HG03520 (cell line): ENCODE measurements at regions not wholly inside any gene's neighbourhood (a gene's known extent, or its start where the extent isn't known, plus 50 kb on each side); places are given as distances from the start of the nearest gene placed in this dataset.
"Not testable (repeated sequence)": the region's sequence is repeated elsewhere in the genome, so short reads cannot be mapped to it uniquely, and the experiment has no call there.

Experiments used
- ATAC-seq: cut with Tn5 transposase; IDR thresholded peaks from one replicate; pipeline ENCODE4 v1.9.1; 2021; ENCODE audit warnings: mild to moderate bottlenecking, moderate library complexity; ENCODE audit not compliant: unreplicated experiment

GRCh38 chr13:83162493-83162892 lies 719.8 kb downstream of the SLITRK1 start:
- no peak for ATAC-seq

GRCh38 chr13:83153848-83154247 lies 728.4 kb downstream of the SLITRK1 start:
- ATAC-seq = no peak

GRCh38 chr13:83151308-83151660 lies 731.0 kb downstream of the SLITRK1 start:
- no peak for ATAC-seq

GRCh38 chr13:83150616-83151307 lies 731.5 kb downstream of the SLITRK1 start:
- ATAC-seq = no peak

- ATAC-seq = no peak
Measured at GRCh38 chr13:83136660-83137059, 745.6 kb downstream of the SLITRK1 start.

- ATAC-seq = no peak
Measured at GRCh38 chr13:83125791-83126190, 756.5 kb downstream of the SLITRK1 start.

GRCh38 chr13:83121896-83122295 lies 760.4 kb downstream of the SLITRK1 start:
- ATAC-seq = no peak

GRCh38 chr13:83117046-83117445 lies 765.2 kb downstream of the SLITRK1 start:
- no peak for ATAC-seq

GRCh38 chr13:83101574-83102247 lies 780.6 kb downstream of the SLITRK1 start:
- not testable (repeated sequence) for ATAC-seq

GRCh38 chr13:83100237-83100636 lies 782.0 kb downstream of the SLITRK1 start:
- ATAC-seq = no peak

GRCh38 chr13:83088858-83089257 lies 793.4 kb downstream of the SLITRK1 start:
- no peak for ATAC-seq

- no peak for ATAC-seq
Measured at GRCh38 chr13:83086948-83087347, 795.3 kb downstream of the SLITRK1 start.

GRCh38 chr13:83086088-83086487 lies 796.2 kb downstream of the SLITRK1 start:
- no peak for ATAC-seq

GRCh38 chr13:83085186-83085900 lies 796.9 kb downstream of the SLITRK1 start:
- ATAC-seq = no peak

- ATAC-seq = no peak
Measured at GRCh38 chr13:83077499-83077898, 804.8 kb downstream of the SLITRK1 start.

GRCh38 chr13:83073930-83074329 lies 808.3 kb downstream of the SLITRK1 start:
- ATAC-seq = not testable (repeated sequence)

GRCh38 chr13:83065108-83065507 lies 817.2 kb downstream of the SLITRK1 start:
- ATAC-seq = no peak

GRCh38 chr13:83057119-83057518 lies 825.2 kb downstream of the SLITRK1 start:
- ATAC-seq = no peak

GRCh38 chr13:83056269-83056668 lies 826.0 kb downstream of the SLITRK1 start:
- no peak for ATAC-seq

GRCh38 chr13:83048419-83048818 lies 833.9 kb downstream of the SLITRK1 start:
- no peak for ATAC-seq

GRCh38 chr13:83024955-83025594 lies 857.2 kb downstream of the SLITRK1 start:
- no peak for ATAC-seq
